Renal pelvis (tissue), 1 donor: ENCODE measurements at regions not wholly inside any gene's neighbourhood (a gene's known extent, or its start where the extent isn't known, plus 50 kb on each side); places are given as distances from the start of the nearest gene placed in this dataset.
"Not testable (repeated sequence)": the region's sequence is repeated elsewhere in the genome, so short reads cannot be mapped to it uniquely, and the experiment has no call there.

Source experiments
- DNase-seq: peaks from one replicate; pipeline ENCODE4 v3.0.0-alpha.2; 2013

DNA sequence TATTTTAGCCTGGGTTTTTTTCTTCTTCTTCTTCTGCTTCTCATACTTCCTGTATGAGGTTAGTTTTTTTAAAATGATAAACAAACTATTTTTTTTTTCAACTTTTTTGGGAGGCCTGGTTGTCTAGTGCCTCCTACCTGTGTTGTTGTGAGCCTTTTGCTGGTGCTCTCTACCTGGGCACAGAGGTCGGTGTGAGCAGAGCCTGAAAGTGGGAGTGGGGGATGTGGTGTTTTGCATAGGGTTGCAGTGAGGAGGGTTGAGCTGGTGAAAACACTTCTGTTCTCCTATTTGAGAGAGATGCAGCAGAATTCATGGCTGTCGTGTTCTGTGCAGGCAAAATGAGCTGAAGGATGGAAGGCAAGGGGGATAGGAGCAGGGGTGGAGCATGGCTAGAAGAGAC, 232.7 kb upstream of the PLGLB2 start:
- DNase-seq = not testable (repeated sequence)

DNA sequence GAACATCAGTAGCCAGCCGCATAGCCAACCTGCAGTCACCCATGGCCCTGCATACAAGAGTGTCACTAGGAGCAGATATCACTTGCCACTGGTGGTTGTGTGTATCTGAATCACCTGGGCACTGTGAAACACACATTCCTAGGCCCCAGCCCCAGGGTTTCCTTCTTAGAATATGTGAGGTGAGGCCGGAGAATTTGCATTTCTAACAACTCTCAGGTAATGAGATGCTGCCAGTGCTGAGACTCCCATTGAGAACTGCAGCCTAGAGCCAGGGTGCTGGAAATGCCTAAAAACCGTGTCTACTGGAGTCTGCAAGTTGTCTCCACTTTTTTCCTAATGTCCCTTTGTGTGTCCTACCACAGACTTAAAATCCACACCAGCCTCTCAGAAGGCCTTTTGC, 232.0 kb upstream of the PLGLB2 start:
- not testable (repeated sequence) for DNase-seq

DNA sequence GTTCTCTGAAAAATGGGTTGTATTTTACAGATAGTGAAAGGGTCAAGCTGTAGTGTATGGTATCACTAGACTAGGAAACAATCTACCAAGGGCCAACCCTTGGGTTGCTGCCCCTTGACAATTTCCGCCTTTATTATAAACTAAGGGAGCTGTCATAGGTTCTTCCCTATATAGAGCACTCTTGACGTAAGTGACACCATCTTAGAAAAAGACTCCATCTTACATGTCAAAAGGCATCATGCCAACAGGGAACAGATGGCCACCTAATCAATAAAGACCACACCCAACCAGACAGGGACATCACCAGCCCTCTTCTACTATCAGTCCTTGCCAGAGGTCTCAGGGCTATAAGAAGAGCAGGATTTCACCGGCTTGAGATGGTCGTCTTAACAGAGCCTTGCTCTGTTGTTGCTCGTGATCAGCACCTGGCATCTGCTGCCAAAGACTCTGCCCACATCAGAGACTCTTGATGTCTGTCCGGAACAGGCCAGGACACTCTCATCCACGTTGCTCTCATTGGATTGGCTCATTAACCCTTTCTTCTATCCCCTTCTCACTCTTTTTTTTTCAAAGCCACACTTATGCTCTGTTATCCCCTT, 231.4 kb upstream of the PLGLB2 start:
- DNase-seq = not testable (repeated sequence)

DNA sequence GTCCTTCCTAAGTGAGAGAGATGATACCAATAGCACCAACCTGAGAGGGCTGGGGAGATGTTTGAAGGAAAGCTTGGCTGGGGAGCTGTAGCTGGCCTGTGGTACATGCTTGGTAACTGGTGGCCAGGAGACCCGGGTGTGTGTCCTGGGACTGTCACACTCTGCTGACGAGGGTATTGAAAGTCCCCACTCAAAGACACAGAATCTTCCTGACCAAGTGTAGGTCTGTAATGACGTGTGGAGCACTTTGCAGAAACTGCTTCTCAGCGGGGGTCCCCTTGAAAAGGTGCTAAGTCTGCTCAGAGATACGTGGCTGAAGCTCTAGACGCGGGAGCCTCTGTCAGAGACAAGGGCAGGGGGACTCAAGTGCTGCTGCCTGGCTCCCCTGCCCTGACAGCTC, 230.4 kb upstream of the PLGLB2 start:
- not testable (repeated sequence) for DNase-seq

DNA sequence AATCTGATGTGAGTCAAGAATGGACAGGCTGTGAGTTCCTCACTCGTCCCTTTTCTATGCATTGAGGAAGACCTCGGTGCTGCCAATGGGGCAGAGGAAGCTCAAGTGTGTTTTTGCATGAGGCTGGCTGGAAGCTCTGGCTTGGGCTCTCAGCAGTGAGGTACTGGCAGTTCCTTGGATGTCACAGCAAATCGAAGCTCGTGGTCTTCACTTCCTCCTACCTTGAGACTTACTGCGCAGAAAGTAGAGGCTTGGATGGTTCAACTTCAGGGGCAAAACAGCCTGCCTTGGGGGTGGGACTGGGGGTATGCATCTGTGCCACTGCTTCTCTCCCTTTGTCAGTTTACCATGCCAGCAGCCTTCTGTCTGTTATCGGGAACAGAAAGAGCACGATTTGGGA, 229.8 kb upstream of the PLGLB2 start:
- DNase-seq = not testable (repeated sequence)

DNA sequence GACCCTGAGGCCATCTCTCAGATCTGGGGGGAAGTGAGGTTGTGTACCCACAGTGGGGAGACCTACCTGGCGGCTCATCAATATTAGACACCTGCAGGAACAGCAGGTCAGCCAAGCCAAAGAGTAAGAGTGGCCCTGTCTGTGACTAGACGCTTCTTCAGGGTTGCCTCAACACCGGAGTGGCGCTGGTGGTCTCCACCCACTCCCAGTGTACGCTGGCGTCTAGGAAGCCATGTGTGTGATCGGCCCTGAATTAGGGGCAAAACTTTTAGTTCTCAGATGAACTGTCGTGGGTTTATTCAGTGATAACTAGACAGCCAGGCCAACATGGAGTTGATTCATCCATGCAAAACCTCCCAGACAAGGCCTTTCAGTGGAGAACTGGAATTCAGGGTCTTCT, 229.3 kb upstream of the PLGLB2 start:
- not testable (repeated sequence) for DNase-seq

DNA sequence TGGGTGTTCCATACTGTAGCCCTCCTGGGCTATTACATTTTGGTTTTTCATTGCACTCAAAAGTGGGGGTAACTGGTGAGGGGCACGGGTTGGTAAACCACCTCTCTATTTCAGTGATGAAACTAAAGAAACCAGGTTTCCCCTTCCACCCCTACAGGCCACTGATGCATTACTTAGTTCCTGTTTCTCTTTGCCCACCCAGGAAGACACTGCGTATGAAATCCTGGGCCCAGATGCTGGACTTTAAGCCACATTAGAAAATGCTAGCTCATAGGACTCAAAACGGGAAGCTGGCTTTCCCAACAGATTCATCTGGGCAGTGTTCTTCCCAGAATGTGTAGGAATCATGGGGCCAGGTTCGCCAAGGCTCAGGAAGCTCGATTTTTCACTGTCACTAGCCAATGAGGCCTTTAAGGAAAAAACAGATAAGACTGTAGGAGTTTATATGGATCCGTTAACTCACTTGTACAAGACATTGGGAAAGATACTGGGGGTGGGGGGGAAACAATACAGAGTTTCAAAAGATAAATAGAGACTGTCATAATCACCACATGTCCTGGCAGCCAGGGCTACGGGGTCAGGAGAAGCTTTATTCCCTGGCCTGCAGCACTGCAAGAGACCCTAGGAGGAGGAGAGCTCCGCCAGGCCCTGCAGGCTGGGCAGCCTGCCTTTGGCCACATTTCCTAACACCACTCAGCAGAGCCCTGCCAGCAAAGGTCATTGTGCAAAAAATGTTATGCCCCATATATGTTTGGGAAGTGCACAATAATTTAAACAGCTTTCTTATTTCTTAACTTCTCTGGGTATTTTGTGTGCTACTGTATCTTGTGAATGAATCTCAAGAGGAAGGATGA, 228.5 kb upstream of the PLGLB2 start:
- DNase-seq = not testable (repeated sequence)

DNA sequence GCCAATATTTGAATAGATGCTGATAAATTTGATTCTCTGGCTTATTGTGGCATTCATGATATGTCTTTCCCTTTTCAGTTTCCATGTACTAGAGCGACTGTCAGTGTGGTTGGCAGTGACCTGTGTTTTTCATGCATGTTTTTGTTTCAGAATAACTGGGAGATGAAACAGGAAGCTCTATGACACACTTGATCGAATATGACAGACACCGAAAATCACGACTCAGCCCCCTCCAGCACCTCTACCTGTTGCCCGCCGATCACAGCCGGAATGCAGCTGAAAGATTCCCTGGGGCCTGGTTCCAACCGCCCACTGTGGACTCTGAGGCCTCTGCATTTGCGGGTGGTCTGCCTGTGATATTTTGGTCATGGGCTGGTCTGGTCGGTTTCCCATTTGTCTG, 226.8 kb upstream of the PLGLB2 start:
- not testable (repeated sequence) for DNase-seq

DNA sequence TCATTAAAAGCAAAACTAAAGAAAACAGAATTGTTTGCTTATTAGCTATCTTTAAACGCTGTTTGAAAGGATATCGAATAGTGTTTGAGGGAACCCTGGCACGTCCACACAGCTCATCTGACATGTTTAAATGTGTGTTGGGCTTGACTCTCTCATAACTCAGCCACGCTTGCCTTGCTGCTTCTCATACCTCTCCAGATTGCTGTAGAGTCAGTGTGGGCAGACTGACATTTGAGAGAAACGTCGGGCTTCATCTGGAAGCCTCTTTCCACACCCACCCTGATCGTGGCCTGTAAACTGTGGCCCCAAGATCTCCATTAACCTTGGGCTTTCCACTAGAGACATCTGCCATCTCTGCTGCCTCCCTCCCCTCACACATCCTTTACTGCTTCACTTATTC, 226.4 kb upstream of the PLGLB2 start:
- DNase-seq = not testable (repeated sequence)

DNA sequence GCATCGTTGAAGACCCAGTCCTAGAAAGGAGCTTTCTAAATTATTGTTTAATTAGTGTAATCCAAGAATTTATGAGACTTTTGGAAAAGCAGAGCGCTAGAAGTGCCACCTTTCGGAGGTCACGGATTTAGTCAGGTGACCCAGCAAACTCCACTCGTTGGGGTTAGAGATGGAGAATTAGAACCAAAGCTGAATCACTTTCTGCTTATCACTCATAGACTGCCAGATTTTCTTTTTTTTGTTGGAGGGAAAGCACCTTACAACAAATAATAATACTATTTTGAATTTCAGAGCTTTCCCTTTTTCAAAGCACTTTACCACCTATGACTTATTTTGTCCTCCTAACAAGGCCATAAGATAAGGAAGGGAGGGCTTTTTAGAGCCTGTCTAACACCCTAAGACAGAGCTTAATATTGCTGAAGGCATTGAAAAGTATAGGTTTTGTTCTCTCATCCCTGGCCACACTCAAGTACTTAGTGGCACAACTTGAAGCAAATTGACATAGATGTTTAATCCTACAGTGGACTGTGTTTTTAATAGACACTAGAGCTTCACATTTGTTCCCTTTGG, 223.2 kb upstream of the PLGLB2 start:
- not testable (repeated sequence) for DNase-seq

DNA sequence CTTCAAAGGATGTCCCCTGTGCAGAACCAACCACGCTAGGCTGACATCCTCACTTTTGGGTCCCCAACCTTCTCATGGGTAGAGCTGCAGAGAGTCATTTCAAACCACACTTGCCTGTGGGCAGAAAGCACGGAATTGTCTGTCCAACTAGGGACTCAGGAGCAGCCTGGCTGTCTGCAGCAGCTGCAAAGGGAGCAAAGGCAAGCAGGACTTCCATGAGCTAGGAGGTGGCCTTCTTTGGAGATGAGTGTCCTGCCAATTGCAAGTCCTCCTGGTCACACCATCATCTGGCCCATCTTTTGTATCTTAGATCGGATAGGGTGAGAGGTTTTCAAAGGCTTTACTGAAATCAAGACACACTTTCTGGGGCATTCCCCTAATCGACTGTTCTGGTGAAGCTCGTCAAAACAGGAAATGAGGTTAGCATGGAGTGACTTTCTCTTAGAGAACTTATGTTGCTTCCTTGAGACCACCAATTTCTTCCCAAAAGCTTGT, 222.3 kb upstream of the PLGLB2 start:
- not testable (repeated sequence) for DNase-seq

DNA sequence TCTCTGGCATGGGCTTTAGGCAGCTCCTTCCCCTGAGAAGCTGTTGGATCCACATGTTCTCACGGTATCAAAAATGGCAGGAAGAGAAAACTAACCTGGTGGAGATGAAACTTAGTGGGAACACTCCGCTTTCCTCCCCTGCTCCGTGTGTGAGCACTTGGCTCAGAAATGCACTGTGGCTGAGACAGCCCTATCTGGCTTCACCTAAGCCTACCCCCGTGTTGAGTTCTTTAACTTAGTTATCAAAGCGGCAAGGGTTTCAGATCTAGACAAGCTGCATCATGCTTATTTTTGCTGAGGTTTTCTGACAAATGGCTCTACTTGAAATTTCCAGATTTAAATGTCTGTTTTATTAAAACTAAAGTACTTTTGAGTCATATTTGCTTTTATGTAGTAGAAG, 221.6 kb upstream of the PLGLB2 start:
- not testable (repeated sequence) for DNase-seq

DNA sequence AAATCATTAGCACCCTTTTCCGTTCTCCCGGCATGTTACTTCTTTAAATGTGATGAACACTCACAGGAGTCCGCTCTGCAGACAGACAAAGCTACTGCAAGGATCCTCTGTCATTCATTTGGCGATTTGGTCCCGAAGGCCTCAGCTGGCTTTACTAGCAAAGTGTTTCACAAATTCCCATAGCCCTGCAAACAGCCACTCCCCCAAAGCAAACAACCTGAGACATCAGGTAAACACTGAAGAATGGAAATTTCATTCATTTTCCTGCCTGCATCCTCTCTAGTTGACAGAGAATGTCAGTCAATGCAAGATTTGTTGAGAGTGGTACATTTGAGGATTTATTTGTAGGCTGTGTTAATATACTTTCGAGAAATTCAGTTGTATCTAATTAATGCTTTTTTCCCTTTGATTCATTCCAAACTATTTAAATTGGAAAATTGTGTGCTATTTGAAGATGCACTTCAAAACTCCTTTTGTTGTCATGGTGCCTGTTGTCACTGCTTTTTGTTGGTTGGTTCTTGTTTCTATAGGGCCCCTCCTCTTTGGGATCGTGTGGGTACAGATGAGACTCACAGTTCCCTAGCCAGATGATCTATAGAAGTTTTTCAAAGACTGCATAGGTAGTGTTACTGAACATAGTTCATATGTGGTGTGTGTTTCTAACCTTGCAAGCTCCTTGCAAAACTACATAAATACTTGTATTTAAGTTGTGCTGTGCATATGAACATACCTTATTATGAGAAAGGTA, 215.7 kb upstream of the PLGLB2 start:
- not testable (repeated sequence) for DNase-seq

DNA sequence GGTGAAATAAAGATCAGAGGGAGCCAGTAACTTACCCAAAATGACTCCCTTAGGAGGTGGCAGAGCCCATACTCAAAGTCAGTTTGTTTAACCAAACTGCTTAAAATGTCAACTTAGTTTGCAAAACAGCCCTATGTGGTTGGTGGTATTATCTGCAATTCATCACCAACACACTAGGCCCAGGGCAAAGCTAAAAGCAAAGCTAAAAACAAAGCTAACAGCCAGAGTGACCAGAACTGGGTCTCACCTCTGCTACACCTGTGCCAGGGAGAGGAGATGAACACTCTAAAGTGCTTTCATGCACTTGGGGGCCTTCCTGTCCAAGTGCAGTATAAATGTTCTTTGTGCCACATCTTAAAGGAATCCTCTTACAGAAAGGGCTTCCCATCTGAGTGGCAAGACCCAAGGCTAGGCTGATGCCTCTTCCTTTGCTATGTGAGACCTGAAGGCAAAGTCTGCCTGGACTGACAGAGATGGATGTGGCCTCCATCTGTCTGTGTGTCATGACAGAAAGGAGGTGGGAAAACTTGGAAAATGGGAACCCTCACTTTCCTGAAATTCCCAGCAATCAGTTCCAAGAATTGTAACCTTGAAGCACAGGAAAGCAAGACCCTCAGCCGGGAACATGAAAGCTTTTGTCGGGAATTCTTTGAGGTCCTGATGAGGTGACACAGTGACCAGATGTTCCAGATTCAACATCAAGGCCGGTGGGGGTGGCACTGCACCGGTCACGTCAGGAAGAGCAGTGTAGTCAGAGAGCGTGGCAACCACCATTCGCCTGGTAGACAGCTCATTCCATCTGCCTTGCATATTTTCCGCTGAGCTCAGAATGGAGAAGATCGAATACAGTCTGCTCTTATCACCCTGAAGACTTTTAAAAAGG, 214.3 kb upstream of the PLGLB2 start:
- peak; percentile 28 for DNase-seq

DNA sequence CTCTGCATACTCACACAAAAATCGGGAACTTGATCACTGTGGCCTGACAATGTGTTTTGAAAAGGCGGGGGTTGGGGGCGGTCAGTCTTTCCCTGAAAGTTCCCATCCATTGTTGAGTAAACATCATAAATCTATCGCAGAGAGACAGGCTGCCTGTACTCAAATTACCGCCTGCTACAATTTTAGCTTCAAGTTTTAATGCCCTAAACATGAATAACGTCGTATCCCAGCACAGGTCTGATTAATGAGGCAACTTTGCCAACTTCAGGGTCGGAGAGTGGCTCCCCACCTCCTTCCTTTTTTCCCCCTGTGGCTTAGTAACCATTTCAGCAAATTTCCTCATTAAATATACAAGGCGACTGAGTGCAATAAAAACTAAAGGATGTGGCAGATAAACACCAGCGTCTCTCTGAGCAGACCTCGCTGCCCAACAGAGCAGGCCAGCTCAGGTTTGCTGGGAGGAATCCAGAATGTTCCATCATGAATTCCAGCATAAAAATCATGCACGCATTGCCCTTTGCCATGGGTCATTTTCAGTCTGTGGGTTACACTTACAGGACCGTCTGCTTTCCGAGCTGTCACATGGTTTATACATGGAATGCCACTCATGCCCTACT, 213.5 kb upstream of the PLGLB2 start:
- DNase-seq = not testable (repeated sequence)

DNA sequence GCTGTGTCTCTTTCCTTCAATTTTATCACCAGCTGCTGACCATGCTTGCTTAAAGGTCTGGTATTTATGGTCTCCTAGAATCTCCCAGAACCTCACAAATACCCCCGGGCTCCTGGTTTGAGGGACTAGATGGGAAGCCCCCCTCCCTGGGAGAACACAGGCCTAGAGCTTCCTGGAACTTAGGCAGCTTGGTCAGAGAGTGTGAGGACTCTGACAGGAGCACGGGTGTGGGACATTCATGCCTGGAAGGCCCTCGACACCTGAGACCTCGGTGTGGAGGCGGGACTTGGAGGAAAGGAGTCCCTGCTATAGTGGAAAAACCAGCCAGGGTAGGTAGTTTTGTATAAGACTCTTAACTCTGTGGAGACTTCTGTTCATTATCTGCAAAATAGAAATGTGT, 211.5 kb upstream of the PLGLB2 start:
- not testable (repeated sequence) for DNase-seq

DNA sequence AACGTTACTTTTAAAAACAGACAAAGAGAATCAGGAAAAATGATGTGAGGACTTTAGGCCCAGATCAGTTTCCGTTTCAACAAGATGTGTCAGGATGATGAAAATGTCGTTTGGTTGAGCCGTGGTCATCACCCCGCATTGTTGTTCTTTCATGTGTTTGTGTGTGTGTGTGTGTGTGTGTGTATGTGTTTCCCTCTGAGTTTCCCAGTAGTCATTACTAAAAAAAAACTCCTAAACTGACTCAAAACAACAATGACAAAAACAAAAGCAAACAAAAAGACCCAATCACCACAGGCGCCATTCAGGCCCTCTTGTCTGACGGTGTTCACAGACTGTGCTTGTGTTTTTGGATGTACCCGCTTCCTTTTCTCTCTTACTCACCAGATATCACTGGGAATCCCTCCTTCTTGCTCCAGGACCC, 210.6 kb upstream of the PLGLB2 start:
- not testable (repeated sequence) for DNase-seq

DNA sequence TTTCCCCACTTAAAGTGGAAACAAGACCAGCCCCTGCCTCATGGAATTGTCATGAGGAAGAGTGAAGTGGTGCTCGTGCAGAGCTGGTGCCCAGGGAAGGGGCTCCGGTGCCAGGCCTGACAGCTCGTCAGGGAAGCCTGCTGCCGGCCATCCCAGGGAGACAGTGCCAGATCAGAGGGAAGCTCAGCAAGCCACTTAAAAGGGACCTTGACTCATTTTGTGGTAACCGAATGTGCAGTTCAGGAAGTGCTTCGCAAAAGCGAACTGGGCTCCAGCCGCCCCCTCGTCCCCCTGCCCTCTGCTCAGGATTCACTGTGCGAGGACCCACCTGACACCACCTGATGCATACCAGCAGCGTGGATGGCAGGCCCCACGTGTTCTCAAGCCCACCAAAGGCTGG, 209.6 kb upstream of the PLGLB2 start:
- DNase-seq = not testable (repeated sequence)

DNA sequence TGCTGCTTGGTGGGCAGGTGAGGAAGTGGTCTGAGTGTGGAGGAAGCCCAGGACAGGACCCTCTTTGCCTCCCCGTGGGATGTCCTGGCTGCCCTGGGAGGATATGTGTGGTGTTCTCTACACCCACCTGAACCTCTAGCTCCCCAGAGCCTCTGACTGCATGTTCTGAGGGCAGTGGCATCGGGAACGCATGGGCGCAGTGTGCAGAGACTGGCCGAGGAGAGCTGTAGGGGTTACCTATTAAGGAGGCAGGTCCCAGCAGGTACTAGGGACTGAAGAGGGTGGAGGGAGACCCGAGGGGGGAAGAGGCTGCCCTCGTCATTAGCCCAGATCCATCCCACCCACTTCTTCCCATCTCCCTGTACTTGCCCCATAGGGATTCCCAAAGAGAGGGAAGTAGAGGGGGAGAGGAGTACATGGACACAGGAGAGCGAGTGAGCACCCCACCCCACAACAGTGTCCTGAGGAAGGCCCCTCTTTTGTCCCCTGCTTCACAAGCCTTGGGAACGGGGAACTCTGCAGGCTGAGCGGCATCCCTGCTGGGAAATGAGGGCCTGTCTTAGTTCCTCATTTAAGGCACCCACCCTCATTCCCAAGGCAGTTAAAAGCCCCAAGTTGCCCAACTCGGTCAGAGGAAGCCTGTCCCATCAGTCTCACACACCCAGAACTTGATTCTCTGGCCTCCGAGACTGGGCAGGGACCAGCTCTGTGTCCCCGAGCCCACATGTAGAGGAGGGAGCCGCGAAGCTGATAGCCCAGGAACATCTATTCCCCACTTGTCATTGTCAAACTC, 208.5 kb upstream of the PLGLB2 start:
- not testable (repeated sequence) for DNase-seq

DNA sequence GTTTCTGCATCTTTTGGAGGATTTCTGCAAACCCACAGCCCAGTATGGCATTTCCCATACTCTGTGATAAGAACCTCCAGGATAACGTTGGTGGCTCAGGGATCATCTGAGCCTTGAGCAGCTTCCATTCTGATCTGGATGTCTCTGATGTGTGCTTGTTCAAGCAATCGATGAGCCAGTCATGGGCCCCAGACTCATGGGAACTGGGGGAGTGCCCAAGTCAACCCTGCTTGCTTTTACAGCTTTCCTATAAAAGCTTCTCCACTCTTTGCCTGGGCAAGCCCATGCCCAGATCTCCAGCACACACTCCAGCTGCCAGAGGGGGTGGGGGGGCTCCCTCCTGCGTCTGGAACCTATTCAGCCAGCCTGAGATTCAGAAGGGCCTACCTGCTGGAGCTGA, 207.6 kb upstream of the PLGLB2 start:
- not testable (repeated sequence) for DNase-seq
